CD4-positive, alpha-beta T cell treated with Interleukin-4 for 1 hour (primary cell): ENCODE measurements at regions not wholly inside any gene's neighbourhood (a gene's known extent, or its start where the extent isn't known, plus 50 kb on each side); places are given as distances from the start of the nearest gene placed in this dataset.

Experiments
- DNase-seq, 2 donors: peaks; one replicate each; pipeline ENCODE4 v3.0.0-alpha.2; 2020 to 2022

GRCh38 chr18:73717570-73717969 is 430.1 kb downstream of the FBXO15 start:
- DNase-seq: no peak

- DNase-seq: no peak
Observed at GRCh38 chr18:73715210-73715670, 432.4 kb downstream of the FBXO15 start.

GRCh38 chr18:73714466-73714865 is 433.2 kb downstream of the FBXO15 start:
- no peak for DNase-seq

- no peak for DNase-seq
Observed at GRCh38 chr18:73711256-73711655, 436.4 kb downstream of the FBXO15 start.

- no peak for DNase-seq
Observed at GRCh38 chr18:73708591-73708990, 439.0 kb downstream of the FBXO15 start.

- no peak for DNase-seq
Observed at GRCh38 chr18:73707035-73707434, 440.6 kb downstream of the FBXO15 start.

- no peak for DNase-seq
Observed at GRCh38 chr18:73697353-73697752, 450.3 kb downstream of the FBXO15 start.

GRCh38 chr18:73696698-73697097 is 450.9 kb downstream of the FBXO15 start:
- DNase-seq: no peak

GRCh38 chr18:73696171-73696570 is 451.5 kb downstream of the FBXO15 start:
- DNase-seq: no peak

- no peak for DNase-seq
Observed at GRCh38 chr18:73693091-73693490, 454.5 kb downstream of the FBXO15 start.

- DNase-seq: no peak
Observed at GRCh38 chr18:73691624-73692023, 456.0 kb downstream of the FBXO15 start.

GRCh38 chr18:73691118-73691517 is 456.5 kb downstream of the FBXO15 start:
- no peak for DNase-seq

- no peak for DNase-seq
Observed at GRCh38 chr18:73690222-73690621, 457.4 kb downstream of the FBXO15 start.

GRCh38 chr18:73688851-73689711 is 458.6 kb downstream of the FBXO15 start:
- no peak for DNase-seq

GRCh38 chr18:73688161-73688560 is 459.5 kb downstream of the FBXO15 start:
- DNase-seq: no peak

GRCh38 chr18:73684647-73685046 is 463.0 kb downstream of the FBXO15 start:
- DNase-seq: no peak

GRCh38 chr18:73683409-73684238 is 464.0 kb downstream of the FBXO15 start:
- DNase-seq: no peak

GRCh38 chr18:73681912-73682311 is 465.7 kb downstream of the FBXO15 start:
- no peak for DNase-seq

- no peak for DNase-seq
Observed at GRCh38 chr18:73681398-73681797, 466.2 kb downstream of the FBXO15 start.

GRCh38 chr18:73679941-73680712 is 467.5 kb downstream of the FBXO15 start:
- no peak for DNase-seq

GRCh38 chr18:73677450-73677849 is 470.2 kb downstream of the FBXO15 start:
- DNase-seq: no peak

GRCh38 chr18:73674125-73674865 is 473.3 kb downstream of the FBXO15 start:
- no peak for DNase-seq
